HG02571 (cell line): ENCODE measurements at regions not wholly inside any gene's neighbourhood (a gene's known extent, or its start where the extent isn't known, plus 50 kb on each side); places are given as distances from the start of the nearest gene placed in this dataset.

Experiments used
- ATAC-seq: cut with Tn5 transposase; IDR thresholded peaks from one replicate; pipeline ENCODE4 v1.9.1; 2021; ENCODE audit warnings: mild to moderate bottlenecking, moderate library complexity; ENCODE audit not compliant: unreplicated experiment

DNA sequence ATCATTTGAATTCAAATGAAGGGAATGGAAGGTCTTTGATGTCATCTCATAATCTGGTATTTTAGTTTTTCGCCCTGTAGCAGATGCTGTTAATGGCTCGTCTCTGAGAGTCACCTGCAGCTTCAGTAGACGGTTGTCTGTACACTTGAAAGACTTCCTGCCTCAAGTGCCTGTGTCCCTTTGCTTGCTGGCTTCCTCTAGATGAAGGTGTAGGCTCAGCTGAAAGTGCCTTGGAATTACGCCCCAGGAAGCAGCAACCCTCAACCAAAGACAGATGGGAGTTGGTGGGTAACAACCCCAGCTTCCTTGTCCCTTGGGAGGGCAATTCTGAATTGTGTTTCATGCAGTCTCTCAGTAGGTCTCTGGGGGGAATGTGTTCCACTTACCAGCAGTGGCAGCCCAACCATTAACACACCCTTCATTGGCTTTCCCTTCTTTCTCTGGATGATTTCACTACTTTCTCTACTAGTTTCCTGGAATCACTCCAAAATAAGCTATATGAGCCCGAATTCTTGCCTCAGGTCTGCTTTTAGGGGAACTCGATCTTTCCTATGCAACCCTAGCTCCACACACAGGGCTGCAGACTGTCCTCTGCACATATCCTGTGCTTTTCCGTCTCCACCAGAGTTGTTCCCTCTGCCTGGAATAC, 395.6 kb downstream of the DMAC1 start:
- no peak for ATAC-seq

DNA sequence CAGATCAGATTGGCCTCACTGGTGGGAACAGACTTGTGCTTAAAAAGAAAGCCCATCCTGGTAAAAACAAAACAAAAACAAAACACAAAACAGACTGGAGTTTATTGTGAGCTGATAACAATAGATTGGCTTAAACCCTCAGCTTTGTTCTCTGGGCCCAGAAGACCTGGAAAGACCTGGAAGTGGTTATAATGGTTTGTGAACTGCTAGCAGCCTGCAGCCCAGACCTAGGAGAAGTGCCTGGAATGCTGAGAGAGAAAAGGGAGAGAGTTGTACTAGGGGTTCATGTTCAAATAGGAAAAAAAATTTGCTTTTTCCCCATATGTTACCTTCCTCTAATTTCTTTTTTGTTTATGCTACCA, 396.6 kb downstream of the DMAC1 start:
- ATAC-seq: no peak

DNA sequence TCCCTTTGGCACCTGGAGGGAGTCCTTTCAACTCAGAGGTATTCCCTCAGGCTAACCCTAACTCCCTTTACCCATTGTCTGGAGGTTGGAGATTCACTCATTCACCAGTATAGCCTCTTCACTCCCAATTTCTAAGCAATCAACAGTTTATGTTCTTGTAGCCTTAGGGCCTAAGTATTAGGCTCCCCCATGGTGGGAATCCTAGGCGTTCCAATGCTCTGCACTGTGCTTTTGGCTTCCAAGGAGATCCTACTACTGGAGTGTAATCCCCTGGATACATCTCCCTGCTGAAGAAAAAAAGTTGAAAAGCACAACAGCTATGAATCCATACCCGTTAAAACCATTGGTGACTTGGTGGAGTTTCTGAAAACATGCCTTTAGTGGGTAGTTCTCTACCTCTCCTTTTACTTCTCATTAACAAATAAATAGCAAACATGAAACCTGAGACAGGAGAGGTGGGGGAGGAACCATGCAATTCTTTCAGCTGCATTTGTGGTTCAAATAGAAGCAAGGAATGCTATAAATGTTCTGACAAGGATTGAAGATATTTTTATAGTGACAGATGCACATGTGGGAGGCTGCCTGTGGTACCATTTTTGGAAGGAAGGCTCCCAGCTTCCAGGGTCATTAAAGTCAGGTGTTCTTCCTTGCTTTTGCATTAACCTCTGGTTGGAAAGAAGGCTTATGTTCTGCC, 397.1 kb downstream of the DMAC1 start:
- ATAC-seq: no peak

DNA sequence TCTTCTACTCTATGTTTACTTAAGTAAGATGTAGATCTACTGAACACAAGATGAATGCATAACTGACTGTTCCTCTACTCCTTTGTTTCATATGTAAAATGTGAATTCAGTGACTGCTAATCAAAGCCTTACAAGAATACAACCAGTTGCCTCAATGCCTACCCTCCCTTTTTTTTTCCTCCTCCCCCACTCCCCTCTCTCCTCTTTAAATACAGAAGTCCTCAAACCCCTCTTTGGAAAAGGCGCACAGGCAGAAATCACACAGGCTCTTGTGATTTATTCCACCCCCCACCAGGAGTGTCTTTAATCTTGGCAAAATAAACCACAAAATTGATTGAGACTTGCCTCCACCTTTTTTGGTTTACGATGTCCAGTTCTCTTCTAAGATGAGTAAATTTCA, 398.5 kb downstream of the DMAC1 start:
- no peak for ATAC-seq

DNA sequence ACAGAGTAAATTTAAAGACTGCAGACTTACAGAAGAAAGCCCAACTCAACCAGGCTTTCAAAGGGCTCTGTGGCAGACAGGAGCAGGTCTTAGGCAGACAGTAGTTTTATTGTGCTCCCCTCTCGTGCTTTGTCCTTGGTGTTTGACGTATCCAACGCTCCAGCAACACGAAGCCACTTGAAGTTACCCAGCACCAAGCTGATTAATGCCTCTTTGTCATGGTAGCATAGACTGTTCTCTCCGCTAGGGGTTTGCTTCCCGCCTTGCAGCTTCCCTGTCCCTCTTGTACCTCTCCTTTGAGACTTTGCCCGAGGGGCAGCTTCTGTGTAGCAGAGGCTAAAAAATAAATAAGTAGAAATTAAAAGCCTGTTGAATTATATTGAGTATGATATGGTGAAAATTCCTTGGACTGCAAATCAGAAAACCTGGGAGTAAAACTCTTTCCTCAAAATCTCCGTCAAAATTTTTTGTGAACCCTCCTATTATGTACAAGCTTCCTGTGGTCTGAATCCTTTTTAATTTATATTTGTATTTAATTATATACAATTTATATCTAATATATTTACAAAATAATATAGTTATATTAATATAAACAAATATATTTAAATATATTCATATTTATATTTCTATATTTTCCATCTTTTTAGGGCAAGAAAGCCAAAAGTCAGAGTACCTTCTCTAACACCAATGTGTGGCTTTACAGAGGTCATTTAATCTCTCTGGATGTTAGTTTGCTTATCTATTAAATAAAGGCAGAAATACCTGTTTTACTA, 405.4 kb downstream of the DMAC1 start:
- ATAC-seq: no peak

DNA sequence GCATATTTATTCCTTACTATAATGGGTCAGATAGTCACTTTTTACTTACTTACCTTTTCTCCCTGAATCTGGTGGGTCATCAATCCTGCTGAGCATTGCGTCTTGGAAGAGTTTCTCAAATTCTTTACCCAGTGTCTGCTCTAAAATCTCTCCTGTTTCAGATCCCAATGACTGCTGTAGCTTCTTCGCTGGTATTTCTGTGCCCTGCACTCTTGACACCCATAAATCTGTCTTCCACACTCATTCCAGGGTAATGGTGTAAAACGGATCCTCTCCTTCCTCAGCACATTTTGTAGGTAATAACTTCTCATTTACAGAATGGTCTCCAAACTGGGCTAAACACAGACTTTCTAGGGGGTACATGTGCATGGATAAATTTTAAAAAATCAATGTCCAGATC, 407.4 kb downstream of the DMAC1 start:
- ATAC-seq: no peak

DNA sequence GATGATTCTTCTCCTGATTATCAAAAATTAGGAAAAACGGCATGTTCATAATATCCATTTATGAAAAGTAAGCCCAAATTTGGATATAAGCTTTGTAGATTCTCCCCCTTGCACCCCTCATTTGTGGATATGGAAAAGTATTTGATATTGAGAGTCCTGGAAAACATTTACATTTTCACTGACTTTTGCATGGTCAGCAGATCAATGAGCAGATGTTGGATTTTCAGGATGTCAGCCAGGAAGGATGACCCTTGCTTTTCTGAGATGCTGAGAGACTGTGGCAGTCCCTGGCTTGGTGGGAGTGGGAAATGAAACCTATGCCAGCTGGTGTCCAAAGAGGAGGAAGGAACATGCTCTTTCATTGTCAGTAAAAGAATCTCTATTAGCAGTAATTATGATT, 410.8 kb downstream of the DMAC1 start:
- ATAC-seq: no peak

DNA sequence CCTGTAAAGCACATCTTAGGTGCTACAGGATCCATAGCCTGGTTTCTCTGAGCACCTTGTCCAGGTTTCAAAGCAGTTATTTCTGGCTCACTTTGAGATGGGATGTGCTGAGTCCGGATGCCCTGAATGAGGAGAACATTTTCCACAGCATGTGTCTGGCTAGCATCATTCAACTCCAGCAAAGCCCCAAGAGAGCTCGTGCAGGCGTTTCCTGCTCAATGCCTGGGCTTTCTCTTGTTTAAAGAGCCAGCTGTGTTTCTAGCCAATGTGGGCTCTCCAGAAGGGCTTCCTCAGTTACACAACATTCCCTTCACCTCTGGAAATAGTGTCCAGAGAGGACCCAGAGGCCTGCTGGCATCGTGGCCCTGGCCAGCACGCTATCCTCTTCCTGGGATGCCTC, 411.7 kb downstream of the DMAC1 start:
- ATAC-seq: no peak

DNA sequence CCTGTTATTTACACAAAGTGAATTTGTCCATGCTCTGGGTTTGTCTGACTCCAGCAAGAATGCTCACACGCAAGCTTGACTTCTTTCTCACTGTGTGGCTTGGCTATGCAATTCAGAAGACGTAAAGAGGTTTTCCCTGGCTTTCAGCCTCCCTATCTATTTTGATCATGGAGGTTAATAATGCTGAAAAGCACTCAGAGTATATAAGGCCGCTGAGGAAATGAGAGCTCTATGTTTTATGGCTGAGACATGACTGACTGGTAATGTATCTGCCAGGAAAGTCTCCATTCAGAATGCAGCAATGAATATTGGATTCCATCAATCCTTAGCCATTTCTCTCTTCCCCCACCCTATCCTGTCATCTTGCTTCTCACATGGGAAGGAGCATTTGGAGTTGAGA, 417.3 kb downstream of the DMAC1 start:
- no peak for ATAC-seq

DNA sequence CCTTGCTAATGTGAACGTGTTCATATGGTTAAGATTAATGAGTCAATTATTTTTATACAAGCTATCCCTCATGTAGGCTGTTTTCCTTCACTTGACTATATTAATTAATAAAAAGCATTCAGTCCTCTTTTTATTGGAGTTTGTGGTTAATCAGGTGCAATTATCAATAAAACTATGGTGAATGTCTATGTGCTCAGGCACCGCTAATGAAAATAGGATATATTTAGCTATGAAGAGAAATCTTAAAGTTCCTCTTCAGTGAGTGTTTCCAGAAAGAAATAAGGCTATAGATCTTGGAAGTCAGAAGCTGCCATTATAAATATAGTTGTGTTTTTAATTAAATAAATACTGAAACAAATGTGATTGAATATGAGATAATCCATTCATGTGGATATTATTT, 422.1 kb downstream of the DMAC1 start:
- no peak for ATAC-seq

DNA sequence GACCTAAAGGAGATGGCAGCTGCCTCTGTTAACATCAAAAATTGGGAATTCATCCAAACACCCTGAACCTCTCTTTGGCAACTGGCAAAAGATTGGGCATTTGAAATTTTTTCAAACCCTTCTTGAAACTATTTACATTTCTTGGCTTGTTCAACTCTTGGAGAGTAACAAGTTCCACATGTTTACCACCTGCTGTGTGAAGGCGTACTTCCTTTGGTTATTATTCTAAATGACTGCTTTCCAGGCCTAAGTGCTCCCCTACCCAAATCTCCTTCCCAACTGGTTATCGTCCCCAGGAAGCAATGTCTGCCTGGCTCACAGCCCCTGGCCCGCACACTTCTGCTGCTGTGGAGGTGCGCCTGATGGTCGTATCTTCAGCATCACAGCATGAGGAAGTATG, 422.7 kb downstream of the DMAC1 start:
- ATAC-seq: no peak

DNA sequence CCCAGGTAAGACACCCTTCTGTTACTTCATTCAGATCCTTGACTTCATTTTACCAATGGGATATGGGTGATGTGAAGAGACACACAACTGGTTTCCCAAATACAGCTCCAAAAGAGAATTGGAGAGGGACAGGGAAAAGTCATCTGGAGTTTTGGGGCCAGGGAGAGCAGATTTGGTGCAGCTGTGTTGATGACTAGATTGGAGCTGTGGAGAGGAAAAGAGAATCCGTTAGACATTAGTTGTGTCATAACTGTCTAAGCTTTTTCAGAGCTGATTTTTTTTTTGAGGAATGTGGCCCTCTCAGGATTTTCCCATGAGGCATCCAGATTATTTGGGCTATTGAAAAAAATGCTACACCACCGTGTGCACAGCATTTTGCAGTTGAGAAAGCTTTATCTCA, 423.4 kb downstream of the DMAC1 start:
- ATAC-seq: no peak

DNA sequence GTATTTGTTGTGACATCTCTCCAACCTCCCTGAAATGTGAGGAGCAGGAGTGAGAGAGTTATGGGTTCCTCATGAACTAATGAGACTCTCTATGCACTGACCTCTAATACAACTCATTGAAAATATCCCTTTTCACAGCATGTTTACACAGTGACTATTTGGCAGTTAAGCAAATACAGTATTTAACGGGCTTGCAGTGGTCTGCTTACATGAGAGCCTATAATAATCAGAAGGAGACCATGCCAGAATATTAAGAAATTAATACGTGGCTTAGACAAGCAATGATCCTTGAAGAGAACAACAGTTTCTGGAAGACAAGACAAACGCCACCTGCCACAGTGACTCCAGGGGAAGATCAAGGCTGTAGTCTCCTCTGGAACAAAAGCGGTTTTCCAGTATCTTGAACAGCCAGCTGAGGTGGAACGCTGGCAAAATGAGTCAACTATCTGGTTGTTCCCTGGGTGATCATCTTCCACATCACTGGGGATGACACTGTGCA, 424.5 kb downstream of the DMAC1 start:
- no peak for ATAC-seq

DNA sequence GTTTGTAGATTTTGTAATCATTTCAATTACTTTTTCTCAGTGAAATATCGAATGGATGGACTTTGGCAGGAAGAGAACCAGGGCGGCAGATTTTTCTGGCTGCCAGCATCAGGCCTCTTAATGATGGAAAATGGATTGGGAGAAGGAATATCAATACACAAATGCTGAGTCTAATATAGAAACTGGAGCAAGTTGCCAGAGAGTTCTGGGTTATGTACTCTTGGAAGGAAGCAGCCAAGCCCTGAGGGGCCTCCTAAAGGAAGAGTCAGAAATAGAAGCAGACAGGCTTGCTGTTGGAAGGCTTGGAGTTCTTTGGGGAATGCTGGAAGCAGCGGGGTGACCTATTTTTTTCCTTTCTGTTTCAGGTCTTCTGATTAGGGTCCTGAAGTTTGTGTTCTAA, 428.6 kb downstream of the DMAC1 start:
- no peak for ATAC-seq

DNA sequence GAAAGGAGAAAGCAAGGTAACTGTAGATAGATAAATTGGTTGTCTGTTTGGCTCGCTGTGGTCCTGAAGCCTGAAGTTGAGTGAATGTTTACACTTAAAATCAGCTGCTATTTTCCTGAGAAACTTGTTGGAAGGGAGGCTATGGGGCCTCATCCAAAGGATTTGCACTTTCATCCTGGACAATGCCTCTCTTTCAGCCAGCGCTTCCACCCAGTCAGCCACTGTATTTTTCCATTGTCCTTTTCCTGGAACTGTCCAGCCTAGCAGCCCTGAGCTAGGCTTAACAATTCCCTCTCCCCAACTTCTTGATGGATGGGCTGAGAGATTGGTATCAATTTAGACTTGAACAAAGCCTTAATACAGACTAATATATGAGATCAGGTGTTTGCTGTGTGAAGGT, 429.2 kb downstream of the DMAC1 start:
- no peak for ATAC-seq

DNA sequence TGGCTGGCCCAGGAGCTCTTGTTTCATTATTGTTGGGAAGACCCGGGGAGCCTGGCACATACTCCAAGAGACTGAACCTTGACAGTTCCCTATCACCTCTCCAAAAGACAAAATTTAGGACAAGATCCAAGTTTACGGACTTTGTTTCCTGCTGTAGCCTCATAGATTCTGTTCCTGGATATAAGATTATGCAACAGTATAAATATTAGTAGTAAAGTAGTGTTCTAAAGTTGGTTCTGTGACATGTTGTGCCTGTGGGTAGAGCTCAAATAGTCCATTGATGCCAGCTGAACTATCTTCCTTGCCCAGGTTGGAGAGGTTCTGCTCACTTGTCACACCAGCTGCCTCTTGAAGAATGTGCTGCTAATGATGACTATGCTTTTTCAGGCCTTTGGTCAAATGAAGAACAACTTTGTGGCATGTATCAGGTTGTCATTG, 430.2 kb downstream of the DMAC1 start:
- ATAC-seq: no peak

DNA sequence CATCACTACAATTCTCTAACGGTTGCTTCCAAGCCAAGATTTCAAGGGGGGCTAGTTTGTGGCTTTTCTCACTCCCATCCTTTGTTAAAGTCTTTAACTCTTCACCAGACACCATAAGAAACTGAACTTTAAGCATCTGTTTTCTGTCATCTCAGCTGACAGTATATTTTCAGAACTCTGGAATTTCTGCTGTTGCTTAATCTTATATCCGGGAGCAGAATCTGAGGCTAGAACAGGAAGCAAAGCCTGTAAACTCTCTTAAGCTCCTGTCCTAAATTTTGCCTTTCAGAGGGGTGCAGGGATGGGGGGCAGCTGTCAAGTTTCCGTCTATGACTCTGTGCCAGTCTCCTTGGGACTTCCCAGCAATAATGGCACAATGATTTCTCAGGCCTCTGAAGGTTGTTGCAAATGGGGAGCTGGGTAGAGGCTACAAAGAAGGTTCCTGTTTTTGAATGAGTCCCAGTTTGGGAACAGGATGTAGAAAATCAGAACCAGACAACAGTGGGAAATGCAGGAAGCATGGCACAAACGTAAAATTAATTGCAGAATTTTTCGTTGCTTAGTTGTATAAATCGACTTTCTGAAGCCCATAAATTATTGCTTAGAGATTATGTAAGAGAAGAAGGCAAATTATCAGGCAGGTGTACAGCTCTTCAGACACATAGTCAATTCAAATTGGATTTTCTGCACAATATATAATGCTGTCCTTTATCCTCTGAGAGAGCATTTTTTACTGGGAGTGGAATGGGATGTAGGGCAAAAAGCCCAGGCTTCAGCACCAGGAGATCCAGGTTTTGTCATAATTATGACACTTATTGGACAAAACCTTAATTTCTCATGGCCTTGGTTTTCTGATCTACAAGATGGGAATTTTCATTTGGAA, 430.9 kb downstream of the DMAC1 start:
- ATAC-seq: no peak

DNA sequence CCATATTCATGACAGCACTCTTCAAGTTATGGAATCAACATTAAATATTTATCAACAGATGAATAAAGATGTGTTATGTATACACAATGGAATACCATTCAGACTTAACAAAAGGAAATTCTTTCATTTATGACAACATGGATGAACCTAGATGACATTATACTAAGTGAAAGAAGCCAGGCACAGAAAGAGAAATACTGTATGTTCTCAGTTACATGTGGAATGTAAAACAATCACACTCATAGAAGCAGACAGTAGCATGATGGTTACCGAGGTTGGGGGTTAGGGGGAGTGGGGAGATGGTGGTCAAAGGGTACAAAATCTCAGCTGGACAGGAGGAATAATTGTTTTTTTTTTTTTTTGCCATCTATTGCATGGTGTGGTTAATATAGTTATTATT, 431.9 kb downstream of the DMAC1 start:
- ATAC-seq: no peak

DNA sequence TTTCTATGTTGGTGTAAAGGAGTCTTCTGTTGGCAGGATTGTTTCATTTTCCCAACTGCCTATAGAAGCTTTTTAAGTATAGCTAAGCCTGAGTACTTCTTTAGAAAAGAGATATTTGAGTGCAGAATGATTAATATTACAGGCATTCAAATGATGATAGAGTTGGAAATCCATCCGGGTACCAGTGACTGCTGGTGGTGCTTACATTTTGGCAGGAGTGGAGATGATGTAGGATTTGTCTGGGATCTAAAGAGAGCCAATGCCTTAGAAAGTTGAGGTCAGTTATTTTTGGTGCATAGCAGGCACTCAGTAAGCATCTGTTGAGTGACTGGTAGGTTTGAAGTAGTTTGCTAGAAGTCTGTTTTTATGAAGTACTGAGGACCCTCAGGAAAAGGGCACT, 433.5 kb downstream of the DMAC1 start:
- no peak for ATAC-seq

DNA sequence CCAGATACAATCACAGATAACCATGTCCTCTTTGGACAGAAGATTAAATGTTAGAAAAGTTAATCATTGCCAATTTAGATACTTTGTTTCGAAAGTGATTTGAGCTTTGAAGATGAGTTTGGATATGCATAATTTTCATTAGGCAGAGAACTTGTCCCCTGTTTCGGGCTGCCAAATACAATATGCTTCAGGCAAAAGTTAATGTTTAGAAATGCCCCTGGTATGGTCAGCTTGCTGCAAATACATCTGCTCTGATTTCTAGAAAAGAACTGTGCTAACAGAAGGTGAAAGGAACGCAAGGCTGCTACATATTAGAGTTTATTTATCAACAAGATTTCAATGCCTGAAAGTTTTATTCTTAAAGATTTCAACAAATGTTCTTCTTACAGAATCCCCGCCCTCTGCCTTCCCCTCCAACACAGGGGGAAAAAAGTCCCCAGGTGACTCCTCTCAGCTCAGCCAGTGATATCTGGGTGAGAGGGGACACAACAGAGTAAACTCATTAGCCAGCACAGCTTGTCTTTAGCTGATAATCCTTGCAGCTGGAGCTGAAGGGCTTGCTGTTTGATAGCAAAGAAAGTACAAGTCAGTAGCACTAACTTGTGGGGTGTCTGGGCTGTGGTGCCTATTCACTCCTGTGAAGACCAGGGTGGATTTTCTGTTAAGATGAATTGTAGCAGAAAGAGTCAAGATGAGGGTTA, 435.7 kb downstream of the DMAC1 start:
- no peak for ATAC-seq
